ENCODE measurements at regions not wholly inside any gene's neighbourhood (a gene's known extent, or its start where the extent isn't known, plus 50 kb on each side); places are given as distances from the start of the nearest gene placed in this dataset.

- 93 to 96% (median 94%) methylated on average over 4 of the region's 4 CpGs for WGBS, 3 donors
- no peak overlapping the region for H3K4me3 ChIP-seq
- H3K27me3 ChIP-seq (ENCODE audit: insufficient read depth in 3 of 3, low read length in 2 of 3): no peaks in the 10 kb centered on the region
- no peak overlapping the region for H3K27ac ChIP-seq
- H3K4me1 ChIP-seq: no peaks in the 10 kb centered on the region
- TF ChIP-seq CTCF (IDR thresholded peaks at IDR 0.05): no peak
- intact Hi-C loops (cut with DNase I): no loop called here
- H3K9me3 ChIP-seq: no peaks in the 10 kb centered on the region
- no peaks in the 10 kb centered on the region for H3K36me3 ChIP-seq (ENCODE audit: insufficient read depth in 1 of 2, low read depth in 1 of 2)
- DNase-seq (no peak), ATAC-seq (no peak)
Measured at GRCh38 chr6:44554194-44554593, 166.7 kb downstream of the CDC5L start.

- TF ChIP-seq CTCF (IDR thresholded peaks at IDR 0.05): no peak
- Histone ChIP-seq H3K27ac (no peak overlapping the region), H3K4me1 (no peaks in the 10 kb centered on the region), H3K36me3 (ENCODE audit: insufficient read depth in 1 of 2, low read depth in 1 of 2) (no peaks in the 10 kb centered on the region), H3K27me3 (ENCODE audit: insufficient read depth in 3 of 3, low read length in 2 of 3) (no peaks in the 10 kb centered on the region), H3K4me3 (no peak overlapping the region), H3K9me3 (no peaks in the 10 kb centered on the region)
- intact Hi-C loops (cut with DNase I): no loop called here
- DNase-seq: no peak
- 53 to 59% (median 56%) methylated on average over 7 of the region's 7 CpGs for whole genome bisulfite sequencing, 3 donors
- no peak for ATAC-seq
Measured at GRCh38 chr6:44554861-44555260, 167.4 kb downstream of the CDC5L start.

- Histone ChIP-seq H3K9me3 (no peaks in the 10 kb centered on the region), H3K27ac (no peak overlapping the region), H3K4me1 (no peaks in the 10 kb centered on the region), H3K4me3 (no peak overlapping the region), H3K27me3 (ENCODE audit: insufficient read depth in 3 of 3, low read length in 2 of 3) (no peaks in the 10 kb centered on the region), H3K36me3 (ENCODE audit: insufficient read depth in 1 of 2, low read depth in 1 of 2) (no peaks in the 10 kb centered on the region)
- no peak for TF ChIP-seq CTCF (IDR thresholded peaks at IDR 0.05)
- WGBS, 3 donors: 1 to 46% (median 8%) methylated on average over 1 of the region's 1 CpG
- ATAC-seq (no peak), DNase-seq (no peak)
- intact Hi-C loops (cut with DNase I): no loop called here
Measured at GRCh38 chr6:44556046-44556445, 168.5 kb downstream of the CDC5L start.

GRCh38 chr6:44558024-44558831, 170.7 kb downstream of the CDC5L start:
- ATAC-seq (no peak), DNase-seq (no peak)
- no peak overlapping the region for H3K27ac ChIP-seq
- H3K27me3 ChIP-seq (ENCODE audit: insufficient read depth in 3 of 3, low read length in 2 of 3): no peaks in the 10 kb centered on the region
- 69 to 76% (median 72%) methylated on average over 7 of the region's 7 CpGs for WGBS, 3 donors
- H3K36me3 ChIP-seq (ENCODE audit: insufficient read depth in 1 of 2, low read depth in 1 of 2): no peaks in the 10 kb centered on the region
- H3K4me3 ChIP-seq: no peak overlapping the region
- no peaks in the 10 kb centered on the region for H3K4me1 ChIP-seq
- intact Hi-C loops (cut with DNase I): no loop called here
- no peaks in the 10 kb centered on the region for H3K9me3 ChIP-seq
- no peak for TF ChIP-seq CTCF (IDR thresholded peaks at IDR 0.05)

GRCh38 chr6:44558832-44559251, 171.3 kb downstream of the CDC5L start:
- H3K27me3 ChIP-seq (ENCODE audit: insufficient read depth in 3 of 3, low read length in 2 of 3): no peaks in the 10 kb centered on the region
- WGBS, 3 donors: 45 to 72% (median 63%) methylated on average over 2 of the region's 2 CpGs
- TF ChIP-seq CTCF (IDR thresholded peaks at IDR 0.05): no peak
- no peak overlapping the region for H3K4me3 ChIP-seq
- H3K4me1 ChIP-seq: no peaks in the 10 kb centered on the region
- DNase-seq: no peak
- H3K36me3 ChIP-seq (ENCODE audit: insufficient read depth in 1 of 2, low read depth in 1 of 2): no peaks in the 10 kb centered on the region
- no peaks in the 10 kb centered on the region for H3K9me3 ChIP-seq
- H3K27ac ChIP-seq: no peak overlapping the region
- intact Hi-C loops (cut with DNase I): no loop called here
- no peak for ATAC-seq
